CD4-positive, alpha-beta T cell (primary cell): ENCODE measurements at regions not wholly inside any gene's neighbourhood (a gene's known extent, or its start where the extent isn't known, plus 50 kb on each side); places are given as distances from the start of the nearest gene placed in this dataset.

Experiments used
- ATAC-seq: fragments of 200-7000 bp; cut with Tn5 transposase; one replicate; pipeline ENCODE4 v1.10.0; 2022; ENCODE audit warnings: mild to moderate bottlenecking; ENCODE audit not compliant: poor library complexity
- CTCF ChIA-PET: fragments of 350-600 bp; sonication (Branson Sonifier 250); formaldehyde crosslinking; loops from one replicate; lab custom pipeline; 2021; ENCODE audit warnings: antibody characterized with exemption, inconsistent platforms; lab: Charles Lee
- POLR2A ChIA-PET: fragments of 350-600 bp; sonication (Branson Sonifier 250); formaldehyde crosslinking; loops from one replicate; lab custom pipeline; 2021; ENCODE audit warnings: antibody characterized with exemption, inconsistent platforms; lab: Charles Lee
- DNase-seq, 14 experiments: peaks; one replicate each; pipeline ENCODE4 v3.0.0-alpha.2; 2013 to 2020; ENCODE audit warnings: mixed read lengths in 2 of 14
- H3K27ac ChIP-seq, 2 donors: one replicate each; pipeline versions ENCODE4 v1.5.1 to v1.7.0; 2013; ENCODE audit warnings: low read length in 2 of 2, low read depth in 1 of 2, mild to moderate bottlenecking in 1 of 2
- H3K27me3 ChIP-seq, 2 experiments: 1 replicate in 1 of 2; 2 replicates in 1 of 2; pipeline versions ENCODE4 v1.6.1 to v1.7.0; 2013; ENCODE audit warnings: low read length in 2 of 2, control low read depth in 1 of 2, mild to moderate bottlenecking in 1 of 2, moderate library complexity in 1 of 2; ENCODE audit not compliant: insufficient read depth in 2 of 2, control insufficient read depth in 1 of 2
- H3K36me3 ChIP-seq: one replicate; pipeline ENCODE4 v1.6.1; 2013; ENCODE audit warnings: low read length, control low read depth; ENCODE audit not compliant: insufficient read depth
- H3K4me1 ChIP-seq: one replicate; pipeline ENCODE4 v1.6.1; 2013; ENCODE audit warnings: low read length, control low read depth; ENCODE audit not compliant: insufficient read depth
- H3K4me3 ChIP-seq: one replicate; pipeline ENCODE4 v1.5.1; 2013; ENCODE audit warnings: mild to moderate bottlenecking, low read length, moderate library complexity
- H3K9me3 ChIP-seq, 2 experiments: 1 replicate in 1 of 2; 2 replicates in 1 of 2; pipeline versions ENCODE4 v1.6.1 to v1.7.0; 2013; ENCODE audit warnings: low read length in 2 of 2, mild to moderate bottlenecking in 2 of 2, control low read depth in 1 of 2, moderate library complexity in 1 of 2; ENCODE audit not compliant: control insufficient read depth in 1 of 2, insufficient read depth in 1 of 2
- H3K27ac Mint-ChIP-seq: one replicate; pipeline ENCODE4 v1.8.0; 2020; ENCODE audit warnings: mixed read lengths
- H3K27me3 Mint-ChIP-seq: one replicate; pipeline ENCODE4 v1.8.0; 2021; ENCODE audit warnings: mixed read lengths
- H3K36me3 Mint-ChIP-seq: one replicate; pipeline ENCODE4 v1.8.0; 2021; ENCODE audit warnings: low read depth, mixed read lengths
- H3K4me1 Mint-ChIP-seq: one replicate; pipeline ENCODE4 v1.8.0; 2021; ENCODE audit warnings: low read depth, mixed read lengths
- H3K4me3 Mint-ChIP-seq: one replicate; pipeline ENCODE4 v1.8.0; 2020; ENCODE audit warnings: mild to moderate bottlenecking, mixed read lengths
- H3K9me3 Mint-ChIP-seq: one replicate; pipeline ENCODE4 v1.8.0; 2020; ENCODE audit warnings: mixed read lengths
- intact Hi-C, 2 experiments: fragments of 100-400 bp; cut with DNase I in 1 of 2; cut with micrococcal nuclease in 1 of 2; formaldehyde crosslinking; loops; one replicate each; pipeline versions ENCODE4 v1.15.1 to v1.9.0; 2023 to 2025; cut with DNase I, micrococcal nuclease
- TF ChIP-seq, protein P1 (sequence below): fragments of 200-600 bp; IDR thresholded peaks from one replicate; pipeline ENCODE4 v1.8.0; 2022; ENCODE audit warnings: antibody characterized with exemption, mild to moderate bottlenecking

GRCh38 chr10:128241023-128241422 is 114.8 kb upstream of the MKI67 start:
- POLR2A ChIA-PET, result no interaction called here

DNA sequence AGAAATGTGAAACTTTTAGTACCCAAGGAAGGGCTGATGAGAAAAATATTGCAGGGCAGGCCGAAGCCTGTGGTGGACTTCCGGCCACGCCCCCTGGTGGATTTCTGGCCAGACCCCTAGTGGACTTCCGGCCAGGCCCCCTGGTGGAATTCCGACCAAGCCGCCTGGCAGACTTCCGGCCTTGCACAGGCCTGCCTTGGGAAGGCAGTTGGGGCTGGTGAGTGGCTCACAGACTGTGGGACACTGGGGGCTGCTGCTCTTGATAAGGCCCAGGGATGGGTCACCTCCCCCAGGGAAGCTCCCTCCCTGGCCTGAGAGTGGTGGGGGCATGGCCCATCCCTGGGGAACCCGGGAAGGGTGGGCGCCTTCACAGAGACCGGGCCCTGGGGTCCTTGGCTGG is 116.4 kb upstream of the MKI67 start:
- ChIA-PET CTCF (no interaction called here), POLR2A (no interaction called here)
- no peak overlapping the region for H3K27ac ChIP-seq
- Mint-ChIP-seq H3K4me3 (no peak overlapping the region), H3K36me3 (no peaks in the 10 kb centered on the region), H3K4me1 (no peaks in the 10 kb centered on the region), H3K27me3 (no peaks in the 10 kb centered on the region), H3K27ac (no peak overlapping the region), H3K9me3 (no peaks in the 10 kb centered on the region)
- H3K4me1 ChIP-seq, result no peaks in the 10 kb centered on the region
- no peak for ATAC-seq
- H3K9me3 ChIP-seq, result peaks cover 0 to 7% of the 10 kb centered on the region in 2 experiments
- no peaks in the 10 kb centered on the region for H3K36me3 ChIP-seq
- DNase-seq, result no peak
- H3K27me3 ChIP-seq, result no peaks in the 10 kb centered on the region
- TF ChIP-seq, protein P1, sequence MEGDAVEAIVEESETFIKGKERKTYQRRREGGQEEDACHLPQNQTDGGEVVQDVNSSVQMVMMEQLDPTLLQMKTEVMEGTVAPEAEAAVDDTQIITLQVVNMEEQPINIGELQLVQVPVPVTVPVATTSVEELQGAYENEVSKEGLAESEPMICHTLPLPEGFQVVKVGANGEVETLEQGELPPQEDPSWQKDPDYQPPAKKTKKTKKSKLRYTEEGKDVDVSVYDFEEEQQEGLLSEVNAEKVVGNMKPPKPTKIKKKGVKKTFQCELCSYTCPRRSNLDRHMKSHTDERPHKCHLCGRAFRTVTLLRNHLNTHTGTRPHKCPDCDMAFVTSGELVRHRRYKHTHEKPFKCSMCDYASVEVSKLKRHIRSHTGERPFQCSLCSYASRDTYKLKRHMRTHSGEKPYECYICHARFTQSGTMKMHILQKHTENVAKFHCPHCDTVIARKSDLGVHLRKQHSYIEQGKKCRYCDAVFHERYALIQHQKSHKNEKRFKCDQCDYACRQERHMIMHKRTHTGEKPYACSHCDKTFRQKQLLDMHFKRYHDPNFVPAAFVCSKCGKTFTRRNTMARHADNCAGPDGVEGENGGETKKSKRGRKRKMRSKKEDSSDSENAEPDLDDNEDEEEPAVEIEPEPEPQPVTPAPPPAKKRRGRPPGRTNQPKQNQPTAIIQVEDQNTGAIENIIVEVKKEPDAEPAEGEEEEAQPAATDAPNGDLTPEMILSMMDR, result no peak
- H3K4me3 ChIP-seq, result no peak overlapping the region
- intact Hi-C loops, result no loop called here

More at GRCh38 chr10:128241023-128241422, 114.8 kb upstream of the MKI67 start:
- Histone ChIP-seq H3K36me3 (no peaks in the 10 kb centered on the region), H3K4me3 (no peak overlapping the region), H3K9me3 (peaks cover 0 to 4% of the 10 kb centered on the region in 2 experiments), H3K27ac (no peak overlapping the region), H3K4me1 (no peaks in the 10 kb centered on the region), H3K27me3 (no peaks in the 10 kb centered on the region)
- CTCF ChIA-PET, result no interaction called here
- intact Hi-C loops, result no loop called here
- DNase-seq, result no peak
- Mint-ChIP-seq H3K27me3 (no peaks in the 10 kb centered on the region), H3K36me3 (no peaks in the 10 kb centered on the region), H3K4me3 (no peak overlapping the region), H3K4me1 (no peaks in the 10 kb centered on the region), H3K9me3 (no peaks in the 10 kb centered on the region), H3K27ac (no peak overlapping the region)
- ATAC-seq, result no peak
- TF ChIP-seq, protein P1, result no peak

- CTCF ChIA-PET, result no interaction called here
- POLR2A ChIA-PET, result no interaction called here
- Histone ChIP-seq H3K9me3 (peaks cover 0 to 8% of the 10 kb centered on the region in 2 experiments), H3K36me3 (no peaks in the 10 kb centered on the region), H3K4me1 (no peaks in the 10 kb centered on the region), H3K27me3 (no peaks in the 10 kb centered on the region), H3K4me3 (no peak overlapping the region), H3K27ac (no peak overlapping the region)
- no peaks in the 10 kb centered on the region for H3K9me3 Mint-ChIP-seq
- DNase-seq, result no peak
- no peaks in the 10 kb centered on the region for H3K4me1 Mint-ChIP-seq
- H3K4me3 Mint-ChIP-seq, result no peak overlapping the region
- no peak for ATAC-seq
- no peaks in the 10 kb centered on the region for H3K36me3 Mint-ChIP-seq
- intact Hi-C loops, result no loop called here
- H3K27me3 Mint-ChIP-seq, result no peaks in the 10 kb centered on the region
- TF ChIP-seq, protein P1, result no peak
- no peak overlapping the region for H3K27ac Mint-ChIP-seq
Measured at GRCh38 chr10:128245026-128245425, 118.8 kb upstream of the MKI67 start.
